ENCODE measurements at regions not wholly inside any gene's neighbourhood (a gene's known extent, or its start where the extent isn't known, plus 50 kb on each side); places are given as distances from the start of the nearest gene placed in this dataset.

- Histone ChIP-seq H4K12ac (ENCODE audit: low read depth, low read length) (no peak overlapping the region), H2BK12ac (ENCODE audit: low read length) (no peak overlapping the region), H3K27me3 (ENCODE audit: insufficient read depth, low read length) (no peaks in the 10 kb centered on the region), H2AK5ac (ENCODE audit: low read length) (no peak overlapping the region), H2AFZ (ENCODE audit: insufficient read depth, low read length, poor library complexity) (no peak overlapping the region), H3K9me3 (ENCODE audit: insufficient read depth, low read depth, low read length) (no peaks in the 10 kb centered on the region), H3K36me3 (ENCODE audit: control insufficient read depth in 1 of 2, insufficient read depth in 2 of 2, low read length in 2 of 2) (no peaks in the 10 kb centered on the region), H3K4me1 (ENCODE audit: control insufficient read depth in 1 of 2, insufficient read depth in 2 of 2, low read length in 2 of 2) (no peaks in the 10 kb centered on the region), H3K79me2 (ENCODE audit: control insufficient read depth, insufficient read depth, low read length, poor library complexity) (no peaks in the 10 kb centered on the region), H3K4ac (ENCODE audit: low read depth, low read length) (no peak overlapping the region), H3K23ac (ENCODE audit: low read length) (no peak overlapping the region), H2BK120ac (ENCODE audit: insufficient read depth, low read length, poor library complexity) (no peak overlapping the region), H3K4me2 (ENCODE audit: low read length) (no peak overlapping the region), H4K8ac (ENCODE audit: low read depth, low read length) (no peak overlapping the region), H3K9ac (ENCODE audit: low read length) (no peak overlapping the region), H2BK5ac (ENCODE audit: low read depth, low read length, poor library complexity) (no peak overlapping the region), H3K4me3 (ENCODE audit: low read depth, low read length) (no peak overlapping the region), H3K27ac (ENCODE audit: low read depth, low read length) (no peak overlapping the region), H3K18ac (ENCODE audit: low read length) (no peak overlapping the region), H4K91ac (ENCODE audit: low read depth, low read length) (no peak overlapping the region), H3K79me1 (ENCODE audit: low read length) (no peaks in the 10 kb centered on the region), H3K14ac (ENCODE audit: low read length) (no peak overlapping the region)
- WGBS (ENCODE audit: extremely low coverage, insufficient coverage, insufficient read length) = no CpG with 5 or more reads among the region's 5 CpGs
- DNase-seq = no peak
Measured at GRCh38 chr9:82512728-82513127, 524.2 kb downstream of the SPATA31D1 start.

DNA sequence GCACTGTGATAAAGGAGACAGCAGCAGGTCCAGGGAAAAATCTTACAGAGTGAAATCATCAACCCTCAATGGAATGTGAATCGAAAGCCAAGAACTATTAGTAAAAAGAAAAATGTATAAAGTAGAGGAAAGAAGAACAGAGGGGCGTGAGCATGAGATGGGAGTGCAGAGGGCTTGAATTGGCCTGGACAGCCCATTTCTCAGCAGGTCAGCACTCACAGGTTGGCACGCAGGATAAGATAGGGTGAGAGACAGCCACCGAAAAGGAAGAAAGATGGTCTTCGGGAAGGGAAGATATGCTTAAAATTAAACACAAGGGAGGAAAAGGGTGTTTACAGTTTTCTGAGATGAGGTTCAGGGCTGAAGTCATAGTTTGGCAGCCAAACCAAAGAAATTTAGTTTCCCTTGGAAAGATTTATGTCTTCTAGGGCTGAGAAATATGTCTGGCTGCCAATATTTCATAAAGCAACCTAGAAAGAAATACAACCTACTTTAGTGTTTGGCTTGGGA lies 524.7 kb downstream of the SPATA31D1 start:
- Histone ChIP-seq H3K9me3 (ENCODE audit: insufficient read depth, low read depth, low read length) (no peaks in the 10 kb centered on the region), H2BK120ac (ENCODE audit: insufficient read depth, low read length, poor library complexity) (no peak overlapping the region), H3K4me3 (ENCODE audit: low read depth, low read length) (no peak overlapping the region), H2BK5ac (ENCODE audit: low read depth, low read length, poor library complexity) (no peak overlapping the region), H3K18ac (ENCODE audit: low read length) (no peak overlapping the region), H3K27me3 (ENCODE audit: insufficient read depth, low read length) (no peaks in the 10 kb centered on the region), H3K27ac (ENCODE audit: low read depth, low read length) (no peak overlapping the region), H4K8ac (ENCODE audit: low read depth, low read length) (no peak overlapping the region), H4K12ac (ENCODE audit: low read depth, low read length) (no peak overlapping the region), H3K79me1 (ENCODE audit: low read length) (no peaks in the 10 kb centered on the region), H2AK5ac (ENCODE audit: low read length) (no peak overlapping the region), H3K79me2 (ENCODE audit: control insufficient read depth, insufficient read depth, low read length, poor library complexity) (no peaks in the 10 kb centered on the region), H3K9ac (ENCODE audit: low read length) (no peak overlapping the region), H3K4me2 (ENCODE audit: low read length) (no peak overlapping the region), H3K23ac (ENCODE audit: low read length) (no peak overlapping the region), H2BK12ac (ENCODE audit: low read length) (no peak overlapping the region), H3K14ac (ENCODE audit: low read length) (no peak overlapping the region), H4K91ac (ENCODE audit: low read depth, low read length) (no peak overlapping the region), H3K4ac (ENCODE audit: low read depth, low read length) (no peak overlapping the region), H3K4me1 (ENCODE audit: control insufficient read depth in 1 of 2, insufficient read depth in 2 of 2, low read length in 2 of 2) (no peaks in the 10 kb centered on the region), H2AFZ (ENCODE audit: insufficient read depth, low read length, poor library complexity) (no peak overlapping the region), H3K36me3 (ENCODE audit: control insufficient read depth in 1 of 2, insufficient read depth in 2 of 2, low read length in 2 of 2) (no peaks in the 10 kb centered on the region)
- whole genome bisulfite sequencing (ENCODE audit: extremely low coverage, insufficient coverage, insufficient read length) = no CpG with 5 or more reads among the region's 5 CpGs
- DNase-seq = no peak

DNA sequence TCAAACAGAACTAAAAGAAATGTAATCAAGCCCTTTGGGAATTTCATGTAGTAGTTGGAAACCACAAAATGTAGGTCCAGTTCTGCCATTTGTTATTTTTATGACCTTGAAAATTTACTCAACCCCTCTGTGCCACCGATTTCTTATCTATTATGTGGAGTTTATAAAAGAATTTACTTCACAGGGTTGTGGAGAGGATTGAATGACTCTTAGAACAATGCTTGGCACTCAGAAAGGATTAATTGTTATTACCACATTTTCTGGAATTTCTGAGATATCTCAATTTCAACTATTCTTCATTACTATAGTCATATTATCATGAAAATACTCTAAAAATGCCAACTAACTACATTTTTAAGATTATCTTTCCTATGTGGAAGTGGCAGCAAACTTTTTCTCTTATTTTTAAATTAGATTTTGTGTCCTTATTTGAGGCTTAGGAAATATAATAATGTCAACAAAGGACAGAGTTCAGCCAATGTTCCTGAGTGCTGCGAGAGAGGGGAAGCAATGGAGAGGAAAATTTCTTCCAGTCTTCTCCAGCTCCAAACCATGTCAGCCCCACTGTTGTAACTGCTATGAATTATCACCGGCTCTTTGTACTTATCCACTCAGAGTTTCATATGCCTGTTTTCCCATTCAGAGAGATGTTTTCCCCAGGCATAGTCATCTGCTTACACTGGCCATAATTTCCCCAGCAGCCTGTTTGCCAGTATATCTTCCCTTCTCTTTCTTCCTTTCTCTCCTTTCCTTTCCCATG lies 525.6 kb downstream of the SPATA31D1 start:
- Histone ChIP-seq H3K4ac (ENCODE audit: low read depth, low read length) (no peak overlapping the region), H3K23ac (ENCODE audit: low read length) (no peak overlapping the region), H3K79me2 (ENCODE audit: control insufficient read depth, insufficient read depth, low read length, poor library complexity) (no peaks in the 10 kb centered on the region), H2BK12ac (ENCODE audit: low read length) (no peak overlapping the region), H3K18ac (ENCODE audit: low read length) (no peak overlapping the region), H3K79me1 (ENCODE audit: low read length) (no peaks in the 10 kb centered on the region), H3K27ac (ENCODE audit: low read depth, low read length) (no peak overlapping the region), H3K27me3 (ENCODE audit: insufficient read depth, low read length) (no peaks in the 10 kb centered on the region), H2BK5ac (ENCODE audit: low read depth, low read length, poor library complexity) (no peak overlapping the region), H3K36me3 (ENCODE audit: control insufficient read depth in 1 of 2, insufficient read depth in 2 of 2, low read length in 2 of 2) (no peaks in the 10 kb centered on the region), H3K4me2 (ENCODE audit: low read length) (no peak overlapping the region), H4K91ac (ENCODE audit: low read depth, low read length) (no peak overlapping the region), H3K4me3 (ENCODE audit: low read depth, low read length) (no peak overlapping the region), H3K4me1 (ENCODE audit: control insufficient read depth in 1 of 2, insufficient read depth in 2 of 2, low read length in 2 of 2) (no peaks in the 10 kb centered on the region), H3K9ac (ENCODE audit: low read length) (no peak overlapping the region), H4K8ac (ENCODE audit: low read depth, low read length) (no peak overlapping the region), H2AK5ac (ENCODE audit: low read length) (no peak overlapping the region), H2AFZ (ENCODE audit: insufficient read depth, low read length, poor library complexity) (no peak overlapping the region), H2BK120ac (ENCODE audit: insufficient read depth, low read length, poor library complexity) (no peak overlapping the region), H3K9me3 (ENCODE audit: insufficient read depth, low read depth, low read length) (no peaks in the 10 kb centered on the region), H4K12ac (ENCODE audit: low read depth, low read length) (no peak overlapping the region), H3K14ac (ENCODE audit: low read length) (no peak overlapping the region)
- peak in 1 of 2 donors; percentile 62 for DNase-seq
- no CpG with 5 or more reads among the region's 3 CpGs for WGBS (ENCODE audit: extremely low coverage, insufficient coverage, insufficient read length)

GRCh38 chr9:82518868-82519267 lies 530.3 kb downstream of the SPATA31D1 start:
- H3K23ac ChIP-seq (ENCODE audit: low read length) = no peak overlapping the region
- no peak overlapping the region for H4K8ac ChIP-seq (ENCODE audit: low read depth, low read length)
- no peak overlapping the region for H3K4ac ChIP-seq (ENCODE audit: low read depth, low read length)
- H3K27me3 ChIP-seq (ENCODE audit: insufficient read depth, low read length) = no peaks in the 10 kb centered on the region
- H3K18ac ChIP-seq (ENCODE audit: low read length) = no peak overlapping the region
- H3K9ac ChIP-seq (ENCODE audit: low read length) = no peak overlapping the region
- H3K36me3 ChIP-seq (ENCODE audit: control insufficient read depth in 1 of 2, insufficient read depth in 2 of 2, low read length in 2 of 2) = no peaks in the 10 kb centered on the region
- H2AFZ ChIP-seq (ENCODE audit: insufficient read depth, low read length, poor library complexity) = no peak overlapping the region
- H3K79me2 ChIP-seq (ENCODE audit: control insufficient read depth, insufficient read depth, low read length, poor library complexity) = no peaks in the 10 kb centered on the region
- no peak overlapping the region for H3K4me3 ChIP-seq (ENCODE audit: low read depth, low read length)
- H2BK5ac ChIP-seq (ENCODE audit: low read depth, low read length, poor library complexity) = no peak overlapping the region
- H2BK12ac ChIP-seq (ENCODE audit: low read length) = no peak overlapping the region
- H3K9me3 ChIP-seq (ENCODE audit: insufficient read depth, low read depth, low read length) = no peaks in the 10 kb centered on the region
- H3K4me2 ChIP-seq (ENCODE audit: low read length) = no peak overlapping the region
- no peak overlapping the region for H2AK5ac ChIP-seq (ENCODE audit: low read length)
- H4K91ac ChIP-seq (ENCODE audit: low read depth, low read length) = no peak overlapping the region
- H3K4me1 ChIP-seq (ENCODE audit: control insufficient read depth in 1 of 2, insufficient read depth in 2 of 2, low read length in 2 of 2) = no peaks in the 10 kb centered on the region
- H3K79me1 ChIP-seq (ENCODE audit: low read length) = no peaks in the 10 kb centered on the region
- no peak overlapping the region for H3K27ac ChIP-seq (ENCODE audit: low read depth, low read length)
- no peak for DNase-seq
- H2BK120ac ChIP-seq (ENCODE audit: insufficient read depth, low read length, poor library complexity) = no peak overlapping the region
- H4K12ac ChIP-seq (ENCODE audit: low read depth, low read length) = no peak overlapping the region
- H3K14ac ChIP-seq (ENCODE audit: low read length) = no peak overlapping the region

Measured in trophoblast cell (in vitro differentiated cells and primary cell).